Epithelial cell of proximal tubule (primary cell): ENCODE measurements at regions not wholly inside any gene's neighbourhood (a gene's known extent, or its start where the extent isn't known, plus 50 kb on each side); places are given as distances from the start of the nearest gene placed in this dataset.

ENCODE experiments used
- DNase-seq: peaks from one replicate; pipeline ENCODE4 v3.0.0-alpha.2; 2011; ENCODE audit warnings: low read depth
- H3K4me3 ChIP-seq: 2 replicates; pipeline ENCODE4 v1.5.1; 2011; ENCODE audit warnings: low read depth, mild to moderate bottlenecking, low read length
- CTCF ChIP-seq: conservative IDR thresholded peaks from 2 replicates; pipeline ENCODE4 v1.5.1; 2012; ENCODE audit warnings: low read depth, mild to moderate bottlenecking, low read length

- TF ChIP-seq CTCF, result no peak
Measured at GRCh38 chr7:17178545-17178944, 119.9 kb upstream of the AHR start.

GRCh38 chr7:17181482-17181881 lies 117.0 kb upstream of the AHR start:
- no peak for DNase-seq
- H3K4me3 ChIP-seq, result no peak overlapping the region
- no peak for TF ChIP-seq CTCF

More at GRCh38 chr7:17178545-17178944, 119.9 kb upstream of the AHR start:
- H3K4me3 ChIP-seq, result no peak overlapping the region
- DNase-seq, result no peak

GRCh38 chr7:17183630-17184328 lies 114.7 kb upstream of the AHR start:
- H3K4me3 ChIP-seq, result no peak overlapping the region
- DNase-seq, result no peak
- TF ChIP-seq CTCF, result no peak

GRCh38 chr7:17184805-17185689 lies 113.4 kb upstream of the AHR start:
- no peak for TF ChIP-seq CTCF
- no peak for DNase-seq
- no peak overlapping the region for H3K4me3 ChIP-seq

GRCh38 chr7:17185690-17186070 lies 112.8 kb upstream of the AHR start:
- no peak for TF ChIP-seq CTCF
- H3K4me3 ChIP-seq, result no peak overlapping the region
- no peak for DNase-seq

GRCh38 chr7:17186745-17187530 lies 111.5 kb upstream of the AHR start:
- TF ChIP-seq CTCF, result no peak
- no peak overlapping the region for H3K4me3 ChIP-seq
- no peak for DNase-seq
